DOHH2 (cell line): ENCODE measurements at regions not wholly inside any gene's neighbourhood (a gene's known extent, or its start where the extent isn't known, plus 50 kb on each side); places are given as distances from the start of the nearest gene placed in this dataset.

Source experiments
- H3F3A ChIP-seq: fragments of 200-600 bp; sonication (generic), shearing (Covaris generic); 2 replicates; pipeline ENCODE4 v1.6.0; 2016; ENCODE audit warnings: antibody characterized with exemption, mild to moderate bottlenecking; ENCODE audit not compliant: control insufficient read depth, insufficient read depth
- H3K27ac ChIP-seq: fragments of 200-600 bp; sonication (generic); 2 replicates; pipeline ENCODE4 v1.5.1; 2014; ENCODE audit warnings: low read depth, mild to moderate bottlenecking, low read length, moderate library complexity
- H3K27me3 ChIP-seq: fragments of 200-600 bp; sonication (generic); 2 replicates; pipeline ENCODE4 v1.6.1; 2014; ENCODE audit warnings: mild to moderate bottlenecking, low read length, mixed read lengths; ENCODE audit not compliant: control insufficient read depth
- H3K36me3 ChIP-seq: fragments of 200-600 bp; sonication (generic); 2 replicates; pipeline ENCODE4 v1.6.1; 2014; ENCODE audit warnings: mild to moderate bottlenecking, low read length, moderate library complexity, mixed read lengths; ENCODE audit not compliant: control insufficient read depth
- H3K4me1 ChIP-seq: fragments of 200-600 bp; sonication (generic); 2 replicates; pipeline ENCODE4 v1.6.1; 2014; ENCODE audit warnings: mild to moderate bottlenecking, low read length, mixed read lengths; ENCODE audit not compliant: control insufficient read depth
- H3K4me2 ChIP-seq: fragments of 200-600 bp; sonication (generic); 2 replicates; pipeline ENCODE4 v1.6.0; 2014; ENCODE audit warnings: mild to moderate bottlenecking, low read length, moderate library complexity
- H3K4me3 ChIP-seq: fragments of 200-600 bp; sonication (generic); 2 replicates; pipeline ENCODE4 v1.5.1; 2014; ENCODE audit warnings: mild to moderate bottlenecking, low read length, mixed read lengths
- H3K79me2 ChIP-seq: fragments of 200-600 bp; sonication (generic); 2 replicates; pipeline ENCODE4 v1.6.1; 2014; ENCODE audit warnings: mild to moderate bottlenecking, low read length, mixed read lengths; ENCODE audit not compliant: control insufficient read depth
- H3K9me2 ChIP-seq: fragments of 200-600 bp; sonication (generic); replicated peaks from 2 replicates; pipeline ENCODE4 v1.6.1; 2014; ENCODE audit warnings: mild to moderate bottlenecking, low read length, mixed read lengths; ENCODE audit not compliant: control insufficient read depth
- H3K9me3 ChIP-seq: fragments of 200-600 bp; sonication (generic); 2 replicates; pipeline ENCODE4 v1.6.1; 2014; ENCODE audit warnings: antibody characterized with exemption, low read length, mixed read lengths; ENCODE audit not compliant: control insufficient read depth, insufficient read depth
- H4K20me1 ChIP-seq: fragments of 200-600 bp; sonication (generic); 2 replicates; pipeline ENCODE4 v1.6.0; 2014; ENCODE audit warnings: low read depth, mild to moderate bottlenecking, antibody characterized with exemption, low read length, moderate library complexity; ENCODE audit not compliant: control insufficient read depth, insufficient read depth
- CTCF ChIP-seq: fragments of 200-600 bp; sonication (generic); IDR thresholded peaks from one replicate; pipeline ENCODE4 v1.5.1; 2014; ENCODE audit warnings: antibody characterized with exemption, mild to moderate bottlenecking, low read depth, low read length; ENCODE audit not compliant: poor library complexity, severe bottlenecking
- EZH2phosphoT487 ChIP-seq: fragments of 200-600 bp; sonication (generic); IDR thresholded peaks from 2 replicates; pipeline ENCODE4 v1.6.1; 2017; ENCODE audit warnings: borderline replicate concordance, mild to moderate bottlenecking, antibody characterized with exemption, low read length, moderate library complexity, mixed read lengths

GRCh38 chr14:56471056-56471455, 108.5 kb upstream of the TMEM260 start:
- no peak overlapping the region for H3K27ac ChIP-seq
- no peaks in the 10 kb centered on the region for H3K9me3 ChIP-seq
- no peak overlapping the region for H3K4me2 ChIP-seq
- no peaks in the 10 kb centered on the region for H3K9me2 ChIP-seq
- H3K79me2 ChIP-seq: no peaks in the 10 kb centered on the region
- H3K27me3 ChIP-seq: no peaks in the 10 kb centered on the region
- H3F3A ChIP-seq: no peaks in the 10 kb centered on the region
- H3K36me3 ChIP-seq: no peaks in the 10 kb centered on the region
- no peaks in the 10 kb centered on the region for H3K4me1 ChIP-seq
- TF ChIP-seq CTCF: no peak
- TF ChIP-seq EZH2phosphoT487: no peak
- H4K20me1 ChIP-seq: no peaks in the 10 kb centered on the region
- no peak overlapping the region for H3K4me3 ChIP-seq

GRCh38 chr14:56474419-56475022, 105.1 kb upstream of the TMEM260 start:
- peak; percentile 69 for TF ChIP-seq CTCF
- TF ChIP-seq EZH2phosphoT487: no peak
- Histone ChIP-seq H3K27me3 (peaks cover 3% of the 10 kb centered on the region; the same call in 1 of the 2 replicates), H3K79me2 (no peaks in the 10 kb centered on the region)

GRCh38 chr14:56482310-56482911, 97.2 kb upstream of the TMEM260 start:
- Histone ChIP-seq H3K27me3 (peaks cover 3% of the 10 kb centered on the region; the same call in 1 of the 2 replicates), H4K20me1 (no peaks in the 10 kb centered on the region), H3K9me3 (no peaks in the 10 kb centered on the region), H3K27ac (no peak overlapping the region), H3K79me2 (no peaks in the 10 kb centered on the region), H3K36me3 (no peaks in the 10 kb centered on the region), H3K4me1 (no peaks in the 10 kb centered on the region), H3F3A (no peaks in the 10 kb centered on the region), H3K9me2 (no peaks in the 10 kb centered on the region), H3K4me2 (no peak overlapping the region), H3K4me3 (no peak overlapping the region)
- TF ChIP-seq CTCF: peak; percentile 19
- no peak for TF ChIP-seq EZH2phosphoT487

More at GRCh38 chr14:56474419-56475022, 105.1 kb upstream of the TMEM260 start:
- H3K4me2 ChIP-seq: no peak overlapping the region
- no peaks in the 10 kb centered on the region for H3K9me2 ChIP-seq
- no peaks in the 10 kb centered on the region for H3F3A ChIP-seq
- no peaks in the 10 kb centered on the region for H3K4me1 ChIP-seq
- H4K20me1 ChIP-seq: no peaks in the 10 kb centered on the region
- H3K4me3 ChIP-seq: no peak overlapping the region
- no peaks in the 10 kb centered on the region for H3K9me3 ChIP-seq
- no peak overlapping the region for H3K27ac ChIP-seq
- H3K36me3 ChIP-seq: no peaks in the 10 kb centered on the region
